GM18519 (cell line): ENCODE measurements at regions not wholly inside any gene's neighbourhood (a gene's known extent, or its start where the extent isn't known, plus 50 kb on each side); places are given as distances from the start of the nearest gene placed in this dataset.

ENCODE experiments used
- ATAC-seq: cut with Tn5 transposase; IDR thresholded peaks from one replicate; pipeline ENCODE4 v1.9.1; 2021; ENCODE audit warnings: mild to moderate bottlenecking, moderate library complexity; ENCODE audit not compliant: unreplicated experiment, low FRiP score

DNA sequence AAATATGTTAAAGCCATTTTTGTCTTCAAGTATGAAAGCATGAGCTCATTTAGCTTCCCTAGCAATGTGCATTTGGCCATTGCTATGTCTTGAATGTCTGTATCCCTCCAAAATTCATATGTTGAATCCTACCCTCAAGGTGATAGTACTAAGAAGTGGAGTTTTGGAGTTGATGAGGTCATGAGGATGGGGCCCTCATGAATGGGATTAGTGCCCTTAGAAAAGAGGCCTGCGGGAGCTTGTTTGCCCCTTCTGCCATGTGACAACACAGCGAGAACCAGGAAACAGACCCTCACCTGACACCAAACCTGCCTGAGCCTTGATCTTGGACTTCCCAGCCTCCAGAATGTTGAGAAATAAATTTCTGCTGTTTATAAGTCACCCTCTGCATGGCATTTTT, 61.3 kb upstream of the UCN3 start:
- no peak for ATAC-seq

DNA sequence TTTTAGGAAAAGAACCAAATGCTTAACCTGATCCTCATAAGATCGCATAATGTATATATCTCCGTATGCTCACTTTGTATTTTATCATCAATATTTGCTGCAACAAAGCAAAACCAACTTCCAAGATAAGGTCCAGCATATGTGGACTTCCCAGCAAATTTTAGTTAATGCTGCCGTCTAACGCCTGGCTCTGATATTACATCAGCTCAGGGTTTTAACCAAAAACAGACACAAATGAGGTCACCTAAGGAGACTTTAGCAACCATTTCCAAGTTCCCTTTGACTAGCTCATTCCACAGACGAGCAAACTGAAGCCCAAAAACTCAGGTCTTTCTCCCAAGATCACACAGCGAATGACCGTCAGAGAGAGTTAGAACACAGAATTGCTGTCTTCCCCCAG, 59.4 kb upstream of the UCN3 start:
- ATAC-seq = no peak

DNA sequence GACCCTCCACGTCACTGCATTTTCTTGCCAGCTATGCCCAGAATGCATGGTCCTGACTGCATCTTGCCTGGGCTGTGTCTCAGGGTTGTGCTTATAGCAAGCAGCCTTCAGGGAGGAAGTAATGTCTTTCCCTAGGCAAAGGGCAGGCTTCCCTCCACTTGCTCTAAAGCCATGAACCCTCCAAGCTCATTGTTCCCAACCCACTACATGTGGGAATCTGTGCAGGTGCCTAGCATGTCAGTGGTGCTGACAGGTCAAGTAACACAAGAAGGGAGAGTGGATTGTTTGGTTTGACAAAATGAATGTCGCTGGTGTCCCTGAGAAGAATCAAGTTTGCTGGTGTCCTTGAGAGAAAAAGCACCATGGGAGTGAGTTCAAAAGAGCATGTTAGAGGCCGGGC, 53.9 kb upstream of the UCN3 start:
- ATAC-seq = no peak

DNA sequence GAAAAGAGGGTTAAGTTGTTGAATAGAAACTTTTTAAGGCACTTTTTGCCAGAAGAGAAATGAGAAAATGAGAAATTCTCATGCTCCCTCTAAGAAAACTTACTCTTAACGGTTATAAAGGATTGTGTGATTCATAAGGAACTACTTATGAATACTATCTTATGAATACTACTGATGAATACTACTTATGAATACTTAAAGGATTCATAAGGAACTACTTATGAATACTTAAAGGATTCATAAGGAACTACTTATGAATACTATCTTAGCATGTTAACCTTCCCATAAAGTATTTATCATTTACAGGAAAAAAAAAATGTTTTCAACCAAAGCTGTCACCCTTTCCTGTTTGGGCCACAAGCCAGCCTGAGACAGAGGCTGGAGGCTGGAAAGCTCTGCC, 53.1 kb upstream of the UCN3 start:
- ATAC-seq = no peak

DNA sequence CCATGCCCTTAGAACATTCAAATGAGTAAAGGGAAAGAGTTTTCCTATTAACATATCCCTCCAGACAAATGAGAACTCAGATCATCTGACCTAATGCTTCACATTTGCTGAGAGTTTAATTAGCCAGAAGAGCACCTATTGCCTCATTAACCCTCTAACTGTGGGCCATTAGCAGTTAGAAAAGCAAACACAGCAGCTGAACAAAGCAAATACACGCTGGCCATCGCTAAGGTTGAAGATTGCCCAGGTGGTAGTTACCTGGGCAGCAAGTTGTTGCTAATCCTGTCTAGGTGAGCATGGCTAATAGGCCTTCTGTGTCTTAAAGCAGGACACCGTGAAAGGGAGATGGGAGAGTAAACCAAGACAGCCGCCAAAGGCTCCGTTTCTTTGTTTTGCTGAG, 49.9 kb upstream of the UCN3 start:
- ATAC-seq = no peak
